T1000 (cell line): ENCODE measurements at regions not wholly inside any gene's neighbourhood (a gene's known extent, or its start where the extent isn't known, plus 50 kb on each side); places are given as distances from the start of the nearest gene placed in this dataset.

Experiments
- DNase-seq: peaks from one replicate; lab custom pipeline; 2025; ENCODE audit warnings: mixed read lengths; lab: John Stamatoyannopoulos, UW

- DNase-seq: no peak
These were observed 341.8 kb downstream of the TMEM182 start for GRCh38 chr2:103103678-103104077.

- no peak for DNase-seq
These were observed 357.5 kb downstream of the TMEM182 start for GRCh38 chr2:103119352-103119751.

GRCh38 chr2:103121106-103121505 is 359.3 kb downstream of the TMEM182 start:
- no peak for DNase-seq

- DNase-seq: no peak
These were observed 361.7 kb downstream of the TMEM182 start for GRCh38 chr2:103123516-103123915.

- no peak for DNase-seq
These were observed 369.0 kb downstream of the TMEM182 start for GRCh38 chr2:103130857-103131256.

GRCh38 chr2:103132536-103133217 is 370.8 kb downstream of the TMEM182 start:
- DNase-seq: no peak

- DNase-seq: peak; percentile 55
These were observed 373.8 kb downstream of the TMEM182 start for GRCh38 chr2:103135679-103136078.

- DNase-seq: no peak
These were observed 376.5 kb downstream of the TMEM182 start for GRCh38 chr2:103138123-103138901.

GRCh38 chr2:103139628-103140268 is 377.9 kb downstream of the TMEM182 start:
- DNase-seq: no peak

GRCh38 chr2:103144837-103145236 is 383.0 kb downstream of the TMEM182 start:
- no peak for DNase-seq

GRCh38 chr2:103145739-103146138 is 383.9 kb downstream of the TMEM182 start:
- no peak for DNase-seq

- no peak for DNase-seq
These were observed 389.2 kb downstream of the TMEM182 start for GRCh38 chr2:103151046-103151445.

- no peak for DNase-seq
These were observed 390.7 kb downstream of the TMEM182 start for GRCh38 chr2:103152556-103152955.

- no peak for DNase-seq
These were observed 391.9 kb downstream of the TMEM182 start for GRCh38 chr2:103153580-103154284.

- no peak for DNase-seq
These were observed 393.5 kb downstream of the TMEM182 start for GRCh38 chr2:103155308-103155707.

- no peak for DNase-seq
These were observed 397.2 kb downstream of the TMEM182 start for GRCh38 chr2:103159018-103159417.

GRCh38 chr2:103161456-103162289 is 399.8 kb downstream of the TMEM182 start:
- DNase-seq: no peak

- DNase-seq: no peak
These were observed 402.9 kb downstream of the TMEM182 start for GRCh38 chr2:103164748-103165147.

- DNase-seq: no peak
These were observed 404.0 kb downstream of the TMEM182 start for GRCh38 chr2:103165836-103166235.

- no peak for DNase-seq
These were observed 404.9 kb downstream of the TMEM182 start for GRCh38 chr2:103166456-103167324.
